Nephron progenitor cell (in vitro differentiated cells): ENCODE measurements at regions not wholly inside any gene's neighbourhood (a gene's known extent, or its start where the extent isn't known, plus 50 kb on each side); places are given as distances from the start of the nearest gene placed in this dataset.

Experiments
- DNase-seq: peaks from one replicate; pipeline ENCODE4 v3.0.0; 2021
- H3K27ac Mint-ChIP-seq: 2 replicates; pipeline ENCODE4 v1.8.0; 2021; ENCODE audit warnings: mild to moderate bottlenecking, moderate library complexity, mixed read lengths
- H3K27me3 Mint-ChIP-seq: 2 replicates; pipeline ENCODE4 v1.8.0; 2021; ENCODE audit warnings: mild to moderate bottlenecking, low read depth, mixed read lengths; ENCODE audit not compliant: poor library complexity
- H3K36me3 Mint-ChIP-seq: 2 replicates; pipeline ENCODE4 v1.8.0; 2021; ENCODE audit warnings: low read depth, mixed read lengths
- H3K4me1 Mint-ChIP-seq: 2 replicates; pipeline ENCODE4 v1.8.0; 2021; ENCODE audit warnings: mixed read lengths
- H3K4me3 Mint-ChIP-seq: 2 replicates; pipeline ENCODE4 v1.8.0; 2021; ENCODE audit warnings: mild to moderate bottlenecking, moderate library complexity, mixed read lengths
- H3K9me3 Mint-ChIP-seq: 2 replicates; pipeline ENCODE4 v1.8.0; 2021; ENCODE audit warnings: mild to moderate bottlenecking, moderate library complexity, mixed read lengths
- TF ChIP-seq, protein P1 (sequence below): fragments of 200-600 bp; sonication (generic); IDR thresholded peaks from 2 replicates; pipeline ENCODE4 v1.5.0; 2021; ENCODE audit warnings: antibody characterized with exemption

GRCh38 chr3:18079739-18080138, 337.3 kb upstream of the TBC1D5 start:
- H3K36me3 Mint-ChIP-seq = peaks cover 23% of the 10 kb centered on the region
- peaks cover 3% of the 10 kb centered on the region for H3K9me3 Mint-ChIP-seq
- TF ChIP-seq, protein P1, sequence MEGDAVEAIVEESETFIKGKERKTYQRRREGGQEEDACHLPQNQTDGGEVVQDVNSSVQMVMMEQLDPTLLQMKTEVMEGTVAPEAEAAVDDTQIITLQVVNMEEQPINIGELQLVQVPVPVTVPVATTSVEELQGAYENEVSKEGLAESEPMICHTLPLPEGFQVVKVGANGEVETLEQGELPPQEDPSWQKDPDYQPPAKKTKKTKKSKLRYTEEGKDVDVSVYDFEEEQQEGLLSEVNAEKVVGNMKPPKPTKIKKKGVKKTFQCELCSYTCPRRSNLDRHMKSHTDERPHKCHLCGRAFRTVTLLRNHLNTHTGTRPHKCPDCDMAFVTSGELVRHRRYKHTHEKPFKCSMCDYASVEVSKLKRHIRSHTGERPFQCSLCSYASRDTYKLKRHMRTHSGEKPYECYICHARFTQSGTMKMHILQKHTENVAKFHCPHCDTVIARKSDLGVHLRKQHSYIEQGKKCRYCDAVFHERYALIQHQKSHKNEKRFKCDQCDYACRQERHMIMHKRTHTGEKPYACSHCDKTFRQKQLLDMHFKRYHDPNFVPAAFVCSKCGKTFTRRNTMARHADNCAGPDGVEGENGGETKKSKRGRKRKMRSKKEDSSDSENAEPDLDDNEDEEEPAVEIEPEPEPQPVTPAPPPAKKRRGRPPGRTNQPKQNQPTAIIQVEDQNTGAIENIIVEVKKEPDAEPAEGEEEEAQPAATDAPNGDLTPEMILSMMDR = no peak
- H3K4me3 Mint-ChIP-seq = no peak overlapping the region
- DNase-seq = no peak
- peaks cover 20% of the 10 kb centered on the region for H3K4me1 Mint-ChIP-seq
- no peak overlapping the region for H3K27ac Mint-ChIP-seq
- H3K27me3 Mint-ChIP-seq = no peaks in the 10 kb centered on the region

GRCh38 chr3:18079062-18079461, 336.6 kb upstream of the TBC1D5 start:
- no peak for DNase-seq
- TF ChIP-seq, protein P1 = no peak
- Mint-ChIP-seq H3K27me3 (peaks cover 2% of the 10 kb centered on the region), H3K27ac (no peak overlapping the region), H3K4me3 (no peak overlapping the region), H3K36me3 (peaks cover 23% of the 10 kb centered on the region), H3K9me3 (peaks cover 3% of the 10 kb centered on the region), H3K4me1 (peaks cover 20% of the 10 kb centered on the region)

- Mint-ChIP-seq H3K36me3 (peaks cover 8% of the 10 kb centered on the region), H3K4me3 (no peak overlapping the region), H3K4me1 (peaks cover 21% of the 10 kb centered on the region), H3K9me3 (no peaks in the 10 kb centered on the region), H3K27ac (peak overlapping the region; percentile 46), H3K27me3 (peaks cover 2% of the 10 kb centered on the region)
- DNase-seq = no peak
- TF ChIP-seq, protein P1 = no peak
Measured at GRCh38 chr3:18077128-18077840, 334.9 kb upstream of the TBC1D5 start.

DNA sequence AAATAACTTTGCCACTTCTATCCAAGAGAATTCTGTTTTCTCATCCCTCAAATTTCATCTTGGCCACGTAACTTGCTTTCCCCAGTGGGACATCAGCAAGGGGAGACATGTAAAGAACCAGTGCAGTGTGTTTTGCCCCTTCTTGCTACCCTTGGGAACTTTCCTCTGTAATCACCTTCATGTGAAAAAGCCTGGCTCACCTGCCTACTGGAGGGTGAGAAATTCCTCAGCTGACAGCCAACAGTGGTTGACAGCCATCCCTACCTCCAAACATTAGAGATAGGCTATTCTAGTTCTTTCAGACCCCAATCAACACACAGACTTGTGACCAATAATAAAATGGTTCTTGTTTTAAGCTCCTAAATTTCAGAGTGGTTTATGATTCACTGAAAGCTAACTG, 333.9 kb upstream of the TBC1D5 start:
- no peak for DNase-seq
- H3K27ac Mint-ChIP-seq = no peak overlapping the region
- TF ChIP-seq, protein P1 = no peak
- H3K4me3 Mint-ChIP-seq = no peak overlapping the region
- H3K36me3 Mint-ChIP-seq = peaks cover 8% of the 10 kb centered on the region
- H3K4me1 Mint-ChIP-seq = peaks cover 24% of the 10 kb centered on the region
- H3K27me3 Mint-ChIP-seq = peaks cover 2% of the 10 kb centered on the region
- H3K9me3 Mint-ChIP-seq = no peaks in the 10 kb centered on the region

DNA sequence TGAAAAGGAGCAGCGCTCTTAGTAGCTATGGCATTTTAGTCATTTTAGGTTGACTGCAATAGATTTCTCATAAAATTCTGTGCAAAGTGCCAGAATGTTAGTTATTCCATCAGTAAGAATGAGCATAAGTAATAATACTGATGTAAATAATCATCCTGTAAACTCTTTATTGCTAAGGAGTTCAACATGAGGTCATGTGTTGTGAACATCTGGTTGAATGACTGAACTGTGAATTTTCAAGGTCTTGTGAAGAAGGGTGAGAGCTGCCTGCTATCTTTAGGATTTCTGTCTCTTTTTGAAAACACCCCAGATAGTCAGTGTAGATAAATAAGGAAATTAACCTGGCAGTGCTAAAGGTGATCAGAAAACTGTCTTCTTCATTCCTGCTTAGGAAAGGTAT, 333.4 kb upstream of the TBC1D5 start:
- TF ChIP-seq, protein P1 = no peak
- no peak for DNase-seq
- Mint-ChIP-seq H3K36me3 (peaks cover 8% of the 10 kb centered on the region), H3K27ac (no peak overlapping the region), H3K9me3 (no peaks in the 10 kb centered on the region), H3K4me3 (no peak overlapping the region), H3K4me1 (peaks cover 24% of the 10 kb centered on the region), H3K27me3 (peaks cover 2% of the 10 kb centered on the region)

GRCh38 chr3:18071833-18072232, 329.4 kb upstream of the TBC1D5 start:
- Mint-ChIP-seq H3K36me3 (peaks cover 19% of the 10 kb centered on the region), H3K27me3 (peaks cover 2% of the 10 kb centered on the region), H3K27ac (no peak overlapping the region), H3K4me1 (peaks cover 16% of the 10 kb centered on the region), H3K9me3 (no peaks in the 10 kb centered on the region), H3K4me3 (no peak overlapping the region)
- TF ChIP-seq, protein P1 = no peak
- no peak for DNase-seq
